ENCODE measurements at regions not wholly inside any gene's neighbourhood (a gene's known extent, or its start where the extent isn't known, plus 50 kb on each side); places are given as distances from the start of the nearest gene placed in this dataset.

GRCh38 chr3:181824961-181825360 lies 113.2 kb downstream of the SOX2 start:
- ChIA-PET CTCF (no interaction called here), POLR2A (no interaction called here)
- DNase-seq (ENCODE audit: low read depth, low spot score) (no peak), FAIRE-seq (no peak)
- Histone ChIP-seq H2AFZ (ENCODE audit: low read depth, low read length) (no peak overlapping the region), H3K36me3 (ENCODE audit: control insufficient read depth in 2 of 2, extremely low read depth in 1 of 2, insufficient read depth in 2 of 2, low read length in 2 of 2) (no peaks in the 10 kb centered on the region), H3K27me3 (ENCODE audit: control insufficient read depth in 2 of 2, insufficient read depth in 2 of 2, low read length in 2 of 2) (no peaks in the 10 kb centered on the region), H4K20me1 (replicated peaks; ENCODE audit: control insufficient read depth, extremely low read depth, insufficient read depth, low read length) (no peaks in the 10 kb centered on the region), H3K9ac (replicated peaks; ENCODE audit: extremely low read depth, insufficient read depth, low read length) (no peak overlapping the region), H3K4me1 (ENCODE audit: control insufficient read depth, extremely low read depth, insufficient read depth, low read length) (no peaks in the 10 kb centered on the region), H3K27ac (ENCODE audit: insufficient read depth, low read depth, low read length) (no peak overlapping the region), H3K4me3 (replicated peaks in 1 of 3; ENCODE audit: insufficient read depth in 1 of 3, low read depth in 1 of 3, low read length in 3 of 3) (no peak overlapping the region), H3K79me2 (ENCODE audit: control insufficient read depth, insufficient read depth, low read length) (no peaks in the 10 kb centered on the region), H3K9me1 (replicated peaks; ENCODE audit: control insufficient read depth, extremely low read depth, insufficient read depth, low read length) (no peaks in the 10 kb centered on the region), H3K4me2 (ENCODE audit: insufficient read depth, low read length) (no peak overlapping the region), H3K9me3 (replicated peaks; ENCODE audit: control insufficient read depth, insufficient read depth, low read length) (no peaks in the 10 kb centered on the region)
- TF ChIP-seq, protein P1, sequence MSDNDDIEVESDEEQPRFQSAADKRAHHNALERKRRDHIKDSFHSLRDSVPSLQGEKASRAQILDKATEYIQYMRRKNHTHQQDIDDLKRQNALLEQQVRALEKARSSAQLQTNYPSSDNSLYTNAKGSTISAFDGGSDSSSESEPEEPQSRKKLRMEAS (IDR thresholded peaks at IDR 0.05; ENCODE audit: insufficient read depth, insufficient read length): no peak
- TF ChIP-seq JUN (IDR thresholded peaks at IDR 0.05; ENCODE audit: borderline replicate concordance, insufficient read depth, insufficient read length, low read depth) (no peak), EZH2 (IDR thresholded peaks at IDR 0.05; ENCODE audit: borderline replicate concordance, low read depth, low read length, severe bottlenecking) (no peak), FOS (IDR thresholded peaks at IDR 0.05; ENCODE audit: borderline replicate concordance, insufficient read depth, low read length) (no peak), POLR2AphosphoS5 (IDR thresholded peaks at IDR 0.05; ENCODE audit: insufficient read depth, low read depth, low read length) (no peak), MYC (IDR thresholded peaks at IDR 0.05; ENCODE audit: low read depth, low read length) (no peak), POLR2A (IDR thresholded peaks at IDR 0.05; ENCODE audit: low read depth, low read length) (no peak), CTCF (IDR thresholded peaks at IDR 0.05; ENCODE audit: extremely low read depth in 1 of 2, insufficient read depth in 1 of 2, low read depth in 1 of 2, low read length in 2 of 2) (no peak), GATA2 (IDR thresholded peaks at IDR 0.05; ENCODE audit: insufficient read depth, insufficient read length, low read depth, low read length) (no peak)
- BruUV-seq (replicated peaks): no TSS peak
- dilution Hi-C loops (cut with MboI; ENCODE audit: extremely low pct_ligation_motif_present, low sequenced_read_pairs) (no loop called here), intact Hi-C loops (cut with micrococcal nuclease) (no loop called here)
